ENCODE measurements at regions not wholly inside any gene's neighbourhood (a gene's known extent, or its start where the extent isn't known, plus 50 kb on each side); places are given as distances from the start of the nearest gene placed in this dataset.
"Not testable (repeated sequence)": the region's sequence is repeated elsewhere in the genome, so short reads cannot be mapped to it uniquely, and the experiment has no call there.

- no peak for DNase-seq
Measured at GRCh38 chr16:22683258-22683657, 130.7 kb upstream of the HS3ST2 start.

GRCh38 chr16:22683730-22684573 is 130.0 kb upstream of the HS3ST2 start:
- no peak for DNase-seq

- DNase-seq: no peak
Measured at GRCh38 chr16:22684574-22685458, 129.1 kb upstream of the HS3ST2 start.

- no peak for DNase-seq
Measured at GRCh38 chr16:22685459-22685830, 128.5 kb upstream of the HS3ST2 start.

GRCh38 chr16:22687031-22687530 is 126.9 kb upstream of the HS3ST2 start:
- no peak for DNase-seq

GRCh38 chr16:22688463-22688862 is 125.5 kb upstream of the HS3ST2 start:
- no peak for DNase-seq

GRCh38 chr16:22688930-22689329 is 125.0 kb upstream of the HS3ST2 start:
- DNase-seq: no peak

- DNase-seq: no peak
Measured at GRCh38 chr16:22691335-22691734, 122.6 kb upstream of the HS3ST2 start.

GRCh38 chr16:22692034-22692433 is 121.9 kb upstream of the HS3ST2 start:
- no peak for DNase-seq

GRCh38 chr16:22692916-22693637 is 120.9 kb upstream of the HS3ST2 start:
- no peak for DNase-seq

GRCh38 chr16:22693638-22694340 is 120.2 kb upstream of the HS3ST2 start:
- DNase-seq: no peak

- no peak for DNase-seq
Measured at GRCh38 chr16:22694887-22695382, 119.0 kb upstream of the HS3ST2 start.

- DNase-seq: not testable (repeated sequence)
Measured at GRCh38 chr16:22695773-22696172, 118.2 kb upstream of the HS3ST2 start.

- no peak for DNase-seq
Measured at GRCh38 chr16:22699356-22699755, 114.6 kb upstream of the HS3ST2 start.

- DNase-seq: no peak
Measured at GRCh38 chr16:22705799-22706198, 108.2 kb upstream of the HS3ST2 start.

- DNase-seq: no peak
Measured at GRCh38 chr16:22710326-22710725, 103.6 kb upstream of the HS3ST2 start.

- DNase-seq: no peak
Measured at GRCh38 chr16:22711847-22712246, 102.1 kb upstream of the HS3ST2 start.

- DNase-seq: no peak
Measured at GRCh38 chr16:22712471-22712870, 101.5 kb upstream of the HS3ST2 start.

- not testable (repeated sequence) for DNase-seq
Measured at GRCh38 chr16:22718598-22718997, 95.4 kb upstream of the HS3ST2 start.

- no peak for DNase-seq
Measured at GRCh38 chr16:22719945-22720344, 94.0 kb upstream of the HS3ST2 start.

- peak; percentile 43 for DNase-seq
Measured at GRCh38 chr16:22721511-22722100, 92.4 kb upstream of the HS3ST2 start.
